GM18951 (cell line): ENCODE measurements at regions not wholly inside any gene's neighbourhood (a gene's known extent, or its start where the extent isn't known, plus 50 kb on each side); places are given as distances from the start of the nearest gene placed in this dataset.
"Not testable (repeated sequence)": the region's sequence is repeated elsewhere in the genome, so short reads cannot be mapped to it uniquely, and the experiment has no call there.

Experiments
- POLR2A ChIP-seq: IDR thresholded peaks from 4 replicates; pipeline ENCODE4 v1.6.1; 2011; ENCODE audit warnings: mild to moderate bottlenecking; ENCODE audit not compliant: insufficient read length, insufficient read depth; ENCODE audit errors: extremely low read depth
- in situ Hi-C: fragments of 300-500 bp; cut with MboI; formaldehyde crosslinking; loops from one replicate; pipeline ENCODE4 v1.12.0; 2022; ENCODE audit warnings: low sequenced_read_pairs, mixed read lengths, inconsistent platforms; ENCODE audit not compliant: unreplicated experiment

DNA sequence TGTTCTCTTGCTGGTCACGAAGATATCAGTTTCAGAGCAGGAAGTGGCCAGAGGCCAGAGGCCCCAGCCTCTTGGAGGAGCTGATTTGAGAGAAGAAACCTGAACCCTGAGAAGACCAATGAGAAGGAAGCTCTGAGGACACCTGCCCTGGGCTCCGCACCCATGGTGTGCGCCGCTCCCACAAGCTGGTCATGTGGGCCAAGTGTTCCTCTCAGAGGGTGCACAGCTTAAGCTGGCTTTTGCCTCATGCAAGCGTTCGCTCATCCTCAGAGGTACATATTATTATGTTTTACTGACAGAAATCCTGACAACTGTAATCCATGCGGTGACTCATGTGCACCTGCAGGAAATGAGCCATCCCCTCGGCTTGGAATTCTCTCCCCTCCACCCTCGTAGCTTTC lies 316.1 kb upstream of the MYT1L start:
- no peak for TF ChIP-seq POLR2A
- in situ Hi-C loops, result no loop called here

DNA sequence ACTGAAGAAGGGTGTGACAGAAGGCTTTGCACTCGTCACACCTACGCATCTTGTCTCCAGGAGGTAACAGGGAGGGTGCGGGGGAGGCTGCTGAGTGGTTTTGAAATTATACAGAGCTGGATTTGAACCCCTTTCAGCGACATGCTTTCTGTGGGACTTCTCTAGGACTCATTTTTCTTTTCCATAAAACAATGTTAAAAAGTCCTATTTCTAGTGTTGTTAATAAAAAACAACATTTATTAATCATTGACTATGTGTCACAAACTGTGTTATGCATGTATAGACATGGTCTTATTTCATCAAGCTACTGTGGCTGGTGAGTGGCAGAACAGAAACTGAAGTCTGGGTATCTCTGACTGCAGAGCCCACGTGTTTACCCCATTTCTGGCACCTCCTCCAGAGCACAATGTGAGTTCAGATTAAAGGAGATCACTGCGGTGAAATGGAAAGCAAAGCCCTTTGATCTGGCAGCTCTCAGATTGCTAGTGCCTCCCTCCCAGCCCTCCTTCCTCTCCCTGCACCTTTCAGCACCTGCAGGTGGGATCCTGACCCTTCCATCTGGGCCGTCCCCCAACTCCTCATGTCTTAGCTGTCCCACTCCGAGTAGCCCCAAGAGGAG lies 315.5 kb upstream of the MYT1L start:
- in situ Hi-C loops, result no loop called here

DNA sequence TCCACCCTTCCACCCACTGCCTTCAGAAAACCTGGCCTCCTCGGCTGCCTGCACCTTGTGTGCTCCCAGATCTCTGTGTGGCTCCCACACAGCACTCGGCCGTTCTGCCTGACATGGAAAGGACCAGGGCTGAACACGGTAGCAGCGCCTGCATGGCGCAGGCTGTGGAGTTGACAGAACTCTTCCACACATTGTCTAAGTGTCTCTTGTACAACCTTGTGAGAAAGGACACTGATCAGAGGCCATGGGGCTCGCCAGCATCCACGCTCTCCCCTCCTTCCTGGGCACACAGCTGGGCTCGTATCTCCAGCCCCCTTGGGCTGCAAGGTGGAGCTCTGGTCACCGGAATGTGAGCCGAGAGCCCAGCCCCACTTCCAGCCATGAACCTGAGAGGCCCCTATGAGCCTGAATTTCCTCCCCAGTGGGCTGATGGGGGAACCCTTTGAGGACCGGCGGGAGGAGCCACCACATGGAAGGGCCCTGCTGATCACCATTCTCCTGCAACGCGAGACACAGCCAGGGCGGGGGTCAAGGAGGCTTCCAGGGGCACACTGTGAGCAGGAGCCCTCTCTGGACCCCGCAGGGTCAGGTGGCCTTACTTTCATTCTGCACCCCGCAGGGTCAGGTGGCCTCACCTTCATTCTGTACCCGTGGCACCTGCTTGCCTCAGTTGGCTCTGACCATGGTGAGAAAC lies 314.2 kb upstream of the MYT1L start:
- no peak for TF ChIP-seq POLR2A
- in situ Hi-C loops, result no loop called here

More for the DNA sequence above, 315.5 kb upstream of the MYT1L start:
- no peak for TF ChIP-seq POLR2A

DNA sequence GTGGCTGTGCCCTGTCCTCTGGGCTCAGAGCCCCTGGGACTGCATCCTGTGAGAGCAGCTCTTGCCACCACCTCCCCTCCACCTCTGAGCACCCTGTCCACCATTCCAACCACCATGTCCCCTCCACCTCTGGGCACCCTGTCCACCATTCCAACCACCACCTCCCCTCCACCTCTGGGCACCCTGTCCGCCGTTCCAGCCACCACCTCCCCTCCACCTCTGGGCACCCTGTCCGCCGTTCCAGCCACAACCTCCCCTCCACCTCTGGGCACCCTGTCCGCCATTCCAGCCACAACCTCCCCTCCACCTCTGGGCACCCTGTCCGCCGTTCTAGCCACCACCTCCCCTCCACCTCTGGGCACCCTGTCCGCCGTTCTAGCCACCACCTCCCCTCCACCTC lies 313.7 kb upstream of the MYT1L start:
- in situ Hi-C loops, result not testable (repeated sequence)

DNA sequence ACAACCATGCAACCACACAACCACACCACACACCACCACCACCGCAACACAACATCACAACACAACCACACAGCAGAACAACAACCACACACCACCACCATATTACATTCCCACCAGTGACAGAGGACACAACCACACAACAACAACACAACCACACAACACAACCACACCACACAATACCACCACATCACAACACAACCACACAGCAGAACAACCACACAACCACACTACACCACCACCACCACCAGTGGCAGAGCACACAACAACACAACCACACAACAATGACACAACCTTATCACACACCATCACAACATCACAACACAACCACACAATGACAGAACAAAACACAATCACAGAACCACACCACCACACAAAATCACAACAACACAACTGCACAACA lies 313.0 kb upstream of the MYT1L start:
- in situ Hi-C loops, result no loop called here
- TF ChIP-seq POLR2A, result no peak

DNA sequence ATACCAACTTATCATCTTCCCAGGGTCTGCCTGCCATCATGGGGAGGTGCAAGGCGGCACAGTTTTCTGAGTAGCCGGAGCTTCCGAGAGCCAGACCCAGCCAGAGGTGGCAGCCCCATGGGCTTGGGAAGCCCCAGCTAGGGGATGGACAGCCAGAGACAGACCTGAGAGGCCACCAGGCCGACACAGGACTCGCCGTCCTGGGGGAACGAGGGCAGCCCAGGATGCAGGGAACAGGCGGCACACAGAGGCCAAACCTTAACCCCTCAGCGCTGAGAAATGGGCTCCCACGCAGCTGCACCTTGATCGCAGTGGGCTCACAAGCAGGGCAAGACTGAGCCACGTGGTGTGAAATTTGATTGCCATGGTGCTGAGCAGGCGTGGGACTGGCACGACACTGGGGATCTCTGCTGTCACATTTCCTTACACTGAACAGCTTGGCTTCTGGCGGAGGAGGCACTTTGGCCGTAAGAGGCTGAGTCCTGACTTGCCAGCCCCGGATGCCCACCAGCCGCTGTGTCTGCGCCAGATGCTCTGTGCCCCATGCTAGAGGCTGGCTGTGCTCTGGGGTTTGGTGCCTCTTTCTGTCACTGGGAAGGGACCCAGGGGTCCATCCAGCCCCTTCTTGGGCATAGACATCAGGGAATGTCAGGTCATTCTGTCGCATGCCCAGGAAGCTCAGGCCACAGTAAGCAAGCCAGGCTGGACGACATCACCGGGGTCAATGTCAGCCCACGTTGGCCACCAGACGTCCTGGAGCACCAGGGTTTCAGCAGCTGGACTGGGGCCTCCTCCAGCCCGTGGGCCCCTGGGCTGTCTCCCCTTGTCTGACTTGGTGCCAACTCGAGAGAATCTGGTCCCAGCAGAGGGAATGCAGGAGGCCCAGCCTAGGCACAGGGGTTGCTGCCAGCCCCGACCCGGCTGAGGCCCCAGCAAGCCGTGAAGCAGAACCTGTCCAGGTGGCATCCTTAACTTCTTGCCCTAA lies 312.1 kb upstream of the MYT1L start:
- TF ChIP-seq POLR2A, result no peak
- in situ Hi-C loops, result no loop called here

DNA sequence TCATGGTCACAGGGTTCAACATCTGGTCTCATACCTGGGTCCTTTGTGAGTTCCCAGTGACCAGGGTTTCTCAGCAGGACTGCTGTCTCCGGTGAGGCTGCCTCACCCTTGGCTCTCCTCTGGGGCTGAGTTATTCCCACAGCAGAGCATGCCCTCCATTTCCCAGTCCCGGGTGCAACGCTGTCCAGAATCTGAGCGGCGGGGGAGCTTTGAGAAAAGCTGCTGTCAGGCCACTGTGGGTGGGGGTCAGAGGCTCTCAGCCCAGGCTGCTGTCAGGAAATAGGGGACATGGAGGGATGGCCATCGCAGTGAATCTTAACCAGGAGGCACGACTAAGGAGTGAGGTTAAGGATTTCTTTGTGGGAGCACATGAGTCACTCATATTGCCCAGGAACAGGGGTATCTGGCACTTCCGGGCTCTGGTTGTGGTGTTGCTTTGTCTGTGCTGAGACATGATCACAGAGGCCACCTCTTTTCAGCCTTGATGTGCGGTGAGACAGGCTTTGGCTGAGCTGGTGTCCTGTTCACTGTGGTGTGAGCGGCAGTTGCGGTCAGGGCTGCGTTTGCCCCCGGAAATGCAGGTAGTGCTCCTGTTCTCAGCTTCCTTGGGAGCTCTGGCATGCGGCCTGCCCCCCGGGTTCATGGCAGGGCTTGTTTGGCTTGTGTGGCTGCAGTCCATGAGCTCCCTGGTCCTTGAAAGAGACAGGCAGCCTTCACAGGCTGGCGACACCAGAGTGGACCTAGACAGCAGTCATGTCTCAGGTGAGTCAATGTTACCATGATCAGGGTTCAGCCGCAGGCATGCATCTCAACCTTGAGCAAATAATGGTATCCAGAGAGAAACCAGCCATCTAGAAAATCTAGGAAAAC lies 310.7 kb upstream of the MYT1L start:
- no peak for TF ChIP-seq POLR2A
- in situ Hi-C loops, result no loop called here

DNA sequence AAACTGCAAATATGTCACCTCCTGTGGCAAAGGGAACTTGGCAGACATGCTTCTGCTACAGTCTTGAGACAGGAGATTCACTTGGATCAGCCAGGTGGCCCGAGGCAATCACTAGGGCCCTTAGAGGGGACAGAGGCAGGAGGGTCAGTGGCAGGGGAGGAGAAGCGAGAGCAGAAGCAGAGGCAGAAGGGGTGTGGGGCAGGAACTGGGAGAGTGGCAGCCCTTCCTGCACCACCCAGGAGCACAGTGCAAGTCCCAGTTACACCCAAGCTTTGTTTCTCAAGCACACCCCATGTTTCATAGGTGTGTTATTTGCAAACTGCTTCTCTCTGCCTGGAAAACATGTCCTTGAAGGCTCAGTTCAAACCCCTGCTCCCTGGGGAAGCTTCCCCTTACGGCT lies 309.7 kb upstream of the MYT1L start:
- in situ Hi-C loops, result no loop called here
- no peak for TF ChIP-seq POLR2A

DNA sequence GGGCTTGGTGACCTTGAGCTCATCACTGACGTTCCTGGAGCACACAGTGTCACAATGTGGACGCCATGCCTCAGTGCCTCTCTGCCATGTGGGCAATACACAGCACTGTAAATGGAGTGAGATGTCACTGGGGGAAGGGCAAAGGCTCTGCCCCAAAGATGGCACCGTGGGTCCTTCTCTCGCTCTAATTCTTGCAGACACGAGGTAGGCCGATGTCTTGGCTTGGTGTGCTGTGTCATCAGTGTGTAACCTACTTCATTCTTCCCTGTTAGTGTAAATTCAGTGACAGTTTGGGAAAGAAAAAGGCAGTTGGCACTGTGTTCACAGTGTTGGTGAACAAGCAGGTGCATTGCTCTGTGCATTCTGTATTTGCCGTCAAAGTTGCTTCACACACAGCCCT lies 309.3 kb upstream of the MYT1L start:
- TF ChIP-seq POLR2A, result no peak
- in situ Hi-C loops, result no loop called here

DNA sequence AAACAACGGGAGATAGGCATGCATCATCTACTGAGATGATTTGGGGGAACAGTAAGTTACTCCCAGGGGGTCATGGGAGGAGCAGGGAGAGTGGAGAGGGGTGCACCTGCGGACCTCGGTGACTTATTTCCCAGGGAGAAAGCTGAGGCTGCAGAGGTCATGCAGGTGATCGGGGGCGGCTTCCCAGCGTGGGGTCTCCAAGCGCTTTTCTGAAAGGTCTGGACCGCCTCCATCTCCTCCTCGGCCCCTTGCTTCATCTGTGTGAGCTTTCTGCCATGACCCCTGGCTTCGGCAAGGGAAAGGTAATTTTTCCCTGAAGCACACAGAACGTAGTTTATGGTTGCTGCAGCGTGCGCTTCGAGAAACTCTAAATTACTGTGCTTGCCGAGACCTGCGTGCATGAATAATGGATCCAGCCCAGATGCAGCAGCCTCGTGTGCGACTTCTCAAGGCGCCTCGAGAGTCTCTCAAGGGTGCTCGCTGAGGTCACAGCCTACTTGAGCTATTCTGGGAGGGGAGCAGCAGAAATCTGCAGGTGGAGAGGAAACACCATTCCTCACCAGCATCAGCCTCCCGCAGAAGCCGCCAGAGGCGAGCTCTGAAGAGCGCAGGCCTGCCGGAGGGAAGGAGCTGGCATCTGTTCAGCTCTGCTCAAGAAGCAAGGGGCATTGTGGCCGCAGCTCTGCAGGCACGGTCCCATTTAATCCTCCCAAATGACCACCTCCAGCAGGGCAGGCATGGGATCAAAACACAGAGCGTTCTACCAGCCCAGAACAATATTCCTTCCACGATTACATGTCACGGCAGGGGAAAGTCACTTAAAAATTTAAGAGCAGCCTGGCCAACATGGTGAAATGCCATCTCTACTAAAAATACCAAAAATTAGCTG lies 308.4 kb upstream of the MYT1L start:
- in situ Hi-C loops, result no loop called here
- TF ChIP-seq POLR2A, result no peak

DNA sequence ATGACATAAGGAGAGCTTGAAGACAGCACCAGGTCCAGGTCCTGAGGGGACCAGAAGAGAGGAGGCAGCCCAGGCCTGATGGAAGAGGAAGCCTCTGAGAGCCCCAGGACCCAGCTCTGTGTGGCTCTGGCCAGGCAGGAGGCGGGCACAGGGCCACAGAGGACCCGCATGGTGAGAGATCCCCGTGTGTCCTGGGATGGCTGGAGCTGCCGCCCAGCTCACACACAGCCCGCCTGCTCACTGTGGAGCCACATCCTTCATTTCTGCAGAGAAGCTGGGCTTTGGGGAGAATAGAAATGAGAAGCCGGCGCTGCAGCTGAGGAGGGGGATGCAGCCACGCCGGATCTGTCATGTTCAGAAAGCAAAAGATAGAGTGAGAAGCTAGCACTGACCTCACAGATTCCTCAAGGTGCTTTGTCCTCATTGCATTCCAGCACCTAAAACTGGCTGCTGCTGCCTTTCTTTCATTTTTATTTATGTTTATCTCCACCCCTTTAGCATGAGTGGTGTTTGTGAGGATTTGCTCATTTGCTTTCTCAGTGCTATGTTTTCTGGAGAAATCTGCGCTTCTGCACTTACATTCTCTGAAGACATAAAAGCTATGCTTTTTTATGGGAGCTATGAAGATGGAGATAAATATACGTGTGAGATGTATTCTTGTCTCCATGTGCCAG lies 307.6 kb upstream of the MYT1L start:
- in situ Hi-C loops, result no loop called here

More for the DNA sequence above, 307.6 kb upstream of the MYT1L start:
- TF ChIP-seq POLR2A, result no peak
